ENCODE measurements at regions not wholly inside any gene's neighbourhood (a gene's known extent, or its start where the extent isn't known, plus 50 kb on each side); places are given as distances from the start of the nearest gene placed in this dataset.

- H3K9ac ChIP-seq (ENCODE audit: insufficient read depth, low read length, poor library complexity, severe bottlenecking) = no peak overlapping the region
- H3K36me3 Mint-ChIP-seq = no peaks in the 10 kb centered on the region
- no peak overlapping the region for H2AFZ ChIP-seq (ENCODE audit: insufficient read depth, low read depth, low read length, poor library complexity, severe bottlenecking)
- DNase-seq = no peak
- TF ChIP-seq CTCF (IDR thresholded peaks at IDR 0.05) = no peak
- WGBS (ENCODE audit: insufficient coverage) = 100% methylated on average over 1 of the region's 1 CpG
- H3K4me2 ChIP-seq (replicated peaks; ENCODE audit: extremely low read depth, low read length, poor library complexity, severe bottlenecking) = no peak overlapping the region
- intact Hi-C loops (cut with micrococcal nuclease) = no loop called here
- peaks cover 0 to 3% (median 0%) of the 10 kb centered on the region in 7 donors for H3K9me3 Mint-ChIP-seq
- no peak overlapping the region for H3K4me3 Mint-ChIP-seq
- H3K79me2 ChIP-seq (ENCODE audit: insufficient read depth, low read length) = no peaks in the 10 kb centered on the region
- H3K4me1 ChIP-seq (ENCODE audit: control insufficient read depth in 1 of 2, insufficient read depth in 2 of 2, low read length in 2 of 2) = peaks cover 14 to 18% of the 10 kb centered on the region in 2 donors
- H3K27me3 ChIP-seq (ENCODE audit: control insufficient read depth in 2 of 2, insufficient read depth in 2 of 2, low read length in 2 of 2) = no peaks in the 10 kb centered on the region
- no peak overlapping the region for H3K27ac Mint-ChIP-seq
- peaks cover 0 to 2% (median 0%) of the 10 kb centered on the region in 3 donors for H3K27me3 Mint-ChIP-seq (ENCODE audit: low read depth in 3 of 3)
- H3K4me1 Mint-ChIP-seq = peaks cover 15% of the 10 kb centered on the region
- H3K9me3 ChIP-seq (replicated peaks in 1 of 2; ENCODE audit: control insufficient read depth in 1 of 2, insufficient read depth in 1 of 2, low read length in 2 of 2) = peaks cover 0 to 3% of the 10 kb centered on the region in 2 donors
- H4K20me1 ChIP-seq (ENCODE audit: insufficient read depth, low read length) = no peaks in the 10 kb centered on the region
- no peaks in the 10 kb centered on the region for H3K36me3 ChIP-seq (replicated peaks in 1 of 2; ENCODE audit: control insufficient read depth in 1 of 2, insufficient read depth in 2 of 2, low read length in 2 of 2)
- H3K4me3 ChIP-seq (replicated peaks in 1 of 3; ENCODE audit: low read depth in 2 of 3, low read length in 3 of 3) = no peak overlapping the region
- no peak overlapping the region for H3K27ac ChIP-seq (ENCODE audit: low read depth in 1 of 2, low read length in 2 of 2)
Observed at GRCh38 chr7:116089293-116089692, 58.7 kb upstream of the TFEC start.

- no peak overlapping the region for H3K27ac Mint-ChIP-seq
- no peak overlapping the region for H3K4me3 ChIP-seq (replicated peaks in 1 of 3; ENCODE audit: low read depth in 2 of 3, low read length in 3 of 3)
- DNase-seq = no peak
- peaks cover 13% of the 10 kb centered on the region for H3K4me1 Mint-ChIP-seq
- H3K79me2 ChIP-seq (ENCODE audit: insufficient read depth, low read length) = no peaks in the 10 kb centered on the region
- H3K36me3 Mint-ChIP-seq = no peaks in the 10 kb centered on the region
- no peak overlapping the region for H2AFZ ChIP-seq (ENCODE audit: insufficient read depth, low read depth, low read length, poor library complexity, severe bottlenecking)
- H3K4me2 ChIP-seq (replicated peaks; ENCODE audit: extremely low read depth, low read length, poor library complexity, severe bottlenecking) = no peak overlapping the region
- no peak overlapping the region for H3K9ac ChIP-seq (ENCODE audit: insufficient read depth, low read length, poor library complexity, severe bottlenecking)
- no peak overlapping the region for H3K4me3 Mint-ChIP-seq
- no peak for TF ChIP-seq CTCF (IDR thresholded peaks at IDR 0.05)
- no CpG with 5 or more reads among the region's 4 CpGs for WGBS (ENCODE audit: insufficient coverage)
- H3K4me1 ChIP-seq (ENCODE audit: control insufficient read depth in 1 of 2, insufficient read depth in 2 of 2, low read length in 2 of 2) = peaks cover 5 to 10% of the 10 kb centered on the region in 2 donors
- peaks cover 0 to 4% (median 2%) of the 10 kb centered on the region in 7 donors for H3K9me3 Mint-ChIP-seq
- no peaks in the 10 kb centered on the region for H3K27me3 ChIP-seq (ENCODE audit: control insufficient read depth in 2 of 2, insufficient read depth in 2 of 2, low read length in 2 of 2)
- H3K9me3 ChIP-seq (replicated peaks in 1 of 2; ENCODE audit: control insufficient read depth in 1 of 2, insufficient read depth in 1 of 2, low read length in 2 of 2) = peaks cover 0 to 3% of the 10 kb centered on the region in 2 donors
- H4K20me1 ChIP-seq (ENCODE audit: insufficient read depth, low read length) = no peaks in the 10 kb centered on the region
- no peaks in the 10 kb centered on the region for H3K36me3 ChIP-seq (replicated peaks in 1 of 2; ENCODE audit: control insufficient read depth in 1 of 2, insufficient read depth in 2 of 2, low read length in 2 of 2)
- intact Hi-C loops (cut with micrococcal nuclease) = loop anchor here in 1 of 2 donors (10.0 kb wide), 1 partner anchor 59 kb away; the partner anchor contains the start of gene TFEC
- no peaks in the 10 kb centered on the region for H3K27me3 Mint-ChIP-seq (ENCODE audit: low read depth in 3 of 3)
- H3K27ac ChIP-seq (ENCODE audit: low read depth in 1 of 2, low read length in 2 of 2) = no peak overlapping the region
Observed at GRCh38 chr7:116093516-116094301, 63.1 kb upstream of the TFEC start.
